Cardiac fibroblast (primary cell): ENCODE measurements at regions not wholly inside any gene's neighbourhood (a gene's known extent, or its start where the extent isn't known, plus 50 kb on each side); places are given as distances from the start of the nearest gene placed in this dataset.

Experiments
- DNase-seq, 2 donors: peaks; one replicate each; pipeline versions ENCODE4 v3.0.0 to v3.0.0-alpha.2; 2010; ENCODE audit warnings: low read depth in 2 of 2
- H3K4me3 ChIP-seq, 2 donors: replicated peaks in 1 of 2; 1 replicate in 1 of 2; 2 replicates in 1 of 2; pipeline ENCODE4 v1.5.1; 2011; ENCODE audit warnings: low read depth in 2 of 2, low read length in 2 of 2, mild to moderate bottlenecking in 2 of 2, moderate library complexity in 1 of 2
- TF ChIP-seq, protein P1 (sequence below): IDR thresholded peaks from one replicate; pipeline ENCODE4 v1.5.1; 2011; ENCODE audit warnings: low read depth, mild to moderate bottlenecking, low read length, inconsistent platforms

- TF ChIP-seq, protein P1, sequence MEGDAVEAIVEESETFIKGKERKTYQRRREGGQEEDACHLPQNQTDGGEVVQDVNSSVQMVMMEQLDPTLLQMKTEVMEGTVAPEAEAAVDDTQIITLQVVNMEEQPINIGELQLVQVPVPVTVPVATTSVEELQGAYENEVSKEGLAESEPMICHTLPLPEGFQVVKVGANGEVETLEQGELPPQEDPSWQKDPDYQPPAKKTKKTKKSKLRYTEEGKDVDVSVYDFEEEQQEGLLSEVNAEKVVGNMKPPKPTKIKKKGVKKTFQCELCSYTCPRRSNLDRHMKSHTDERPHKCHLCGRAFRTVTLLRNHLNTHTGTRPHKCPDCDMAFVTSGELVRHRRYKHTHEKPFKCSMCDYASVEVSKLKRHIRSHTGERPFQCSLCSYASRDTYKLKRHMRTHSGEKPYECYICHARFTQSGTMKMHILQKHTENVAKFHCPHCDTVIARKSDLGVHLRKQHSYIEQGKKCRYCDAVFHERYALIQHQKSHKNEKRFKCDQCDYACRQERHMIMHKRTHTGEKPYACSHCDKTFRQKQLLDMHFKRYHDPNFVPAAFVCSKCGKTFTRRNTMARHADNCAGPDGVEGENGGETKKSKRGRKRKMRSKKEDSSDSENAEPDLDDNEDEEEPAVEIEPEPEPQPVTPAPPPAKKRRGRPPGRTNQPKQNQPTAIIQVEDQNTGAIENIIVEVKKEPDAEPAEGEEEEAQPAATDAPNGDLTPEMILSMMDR = no peak
- DNase-seq = no peak
- no peak overlapping the region for H3K4me3 ChIP-seq
Observed at GRCh38 chr15:57835119-57835518, 128.6 kb downstream of the POLR2M start.

DNA sequence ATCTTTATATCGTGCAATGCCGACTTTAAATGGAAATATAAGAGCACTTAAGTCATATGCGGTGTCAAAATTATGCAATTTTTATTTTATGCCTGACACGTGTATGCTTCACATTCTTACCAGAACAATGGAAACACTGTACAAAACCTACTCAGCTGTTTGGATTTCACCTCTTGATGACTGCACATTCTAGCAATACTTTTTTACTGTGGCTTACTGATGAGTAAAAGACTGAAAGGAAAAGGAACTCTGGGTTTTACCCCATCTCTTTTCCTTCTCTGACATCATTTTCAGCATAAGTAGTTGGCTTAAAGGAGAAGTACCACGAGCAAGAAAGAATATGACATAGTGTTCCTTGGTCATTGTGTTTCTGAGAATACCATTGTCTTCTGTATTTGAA lies 142.8 kb downstream of the POLR2M start:
- TF ChIP-seq, protein P1 = no peak
- H3K4me3 ChIP-seq = no peak overlapping the region
- peak in 1 of 2 donors; percentile 48 for DNase-seq

GRCh38 chr15:57854531-57854930 lies 148.0 kb downstream of the POLR2M start:
- DNase-seq = no peak
- TF ChIP-seq, protein P1 = no peak
- H3K4me3 ChIP-seq = no peak overlapping the region

GRCh38 chr15:57857871-57858270 lies 151.4 kb downstream of the POLR2M start:
- DNase-seq = no peak
- no peak overlapping the region for H3K4me3 ChIP-seq
- TF ChIP-seq, protein P1 = no peak

DNA sequence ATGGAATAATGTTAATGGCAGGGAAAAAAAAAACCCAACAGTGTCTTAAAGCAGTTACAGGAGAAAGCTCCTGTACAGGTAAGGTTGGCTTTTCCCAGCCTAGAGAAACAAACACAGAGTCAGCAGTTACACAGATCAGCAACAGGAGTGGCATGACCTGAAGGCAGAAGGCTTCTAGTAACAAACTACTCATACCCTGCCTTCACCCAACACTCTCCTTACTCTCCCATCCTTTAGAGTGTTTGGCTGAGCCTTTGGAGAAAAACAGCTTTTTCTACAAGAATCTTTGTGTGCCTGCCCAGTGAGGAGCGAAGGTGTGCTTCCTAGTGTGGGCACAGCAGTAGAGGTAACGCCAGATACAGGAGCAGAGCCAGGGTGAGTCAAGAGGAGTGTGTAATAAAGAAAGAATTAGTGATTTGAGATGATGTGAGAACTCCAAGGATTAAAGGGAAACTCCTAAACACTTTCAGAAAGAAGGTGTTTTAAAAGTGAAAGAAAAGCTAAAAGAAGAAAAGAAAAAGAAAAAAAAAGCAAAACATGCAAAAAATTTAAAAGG lies 152.7 kb downstream of the POLR2M start:
- DNase-seq = no peak
- H3K4me3 ChIP-seq = no peak overlapping the region
- TF ChIP-seq, protein P1 = no peak

- H3K4me3 ChIP-seq = no peak overlapping the region
- DNase-seq = peak; percentile 83 to 87
- TF ChIP-seq, protein P1 = peak; percentile 63
Observed at GRCh38 chr15:57861034-57861638, 154.6 kb downstream of the POLR2M start.
